GM23248 (cell line): ENCODE measurements at regions not wholly inside any gene's neighbourhood (a gene's known extent, or its start where the extent isn't known, plus 50 kb on each side); places are given as distances from the start of the nearest gene placed in this dataset.

Experiments used
- EZH2 ChIP-seq: fragments of 200-600 bp; sonication (generic); IDR thresholded peaks from 2 replicates; pipeline ENCODE4 v1.6.1; 2018; ENCODE audit warnings: antibody characterized with exemption, mild to moderate bottlenecking; ENCODE audit not compliant: insufficient read depth, poor library complexity, severe bottlenecking
- EZH2phosphoT487 ChIP-seq: fragments of 200-600 bp; sonication (generic); IDR thresholded peaks from 2 replicates; pipeline ENCODE4 v1.6.1; 2018; ENCODE audit warnings: antibody characterized with exemption, moderate library complexity, mild to moderate bottlenecking, low read depth; ENCODE audit not compliant: insufficient read depth

- TF ChIP-seq EZH2 (no peak), EZH2phosphoT487 (no peak)
These were observed 1255.5 kb upstream of the PHF14 start for GRCh38 chr7:9718071-9718661.
